GM12878 (cell line): ENCODE measurements at regions not wholly inside any gene's neighbourhood (a gene's known extent, or its start where the extent isn't known, plus 50 kb on each side); places are given as distances from the start of the nearest gene placed in this dataset.

Experiments used
- ATAC-seq: fragments of 200-7000 bp; cut with Tn5 transposase; 3 replicates; pipeline ENCODE4 v1.9.1; 2020; ENCODE audit warnings: mild to moderate bottlenecking, moderate library complexity
- BruUV-seq: library from RNA; stranded (reverse); fragments of 400-500 nt; replicated peaks from 2 replicates; lab custom pipeline; 2021; lab: Mats Ljungman, UMichigan
- CTCF ChIA-PET: fragments of 300-600 bp; sonication (Branson Sonifier 250); formaldehyde crosslinking; extraction: SDS; loops from one replicate; lab custom pipeline; 2021; ENCODE audit warnings: inconsistent platforms; lab: Yijun Ruan, JAX
- POLR2A ChIA-PET: fragments of 350-600 bp; formaldehyde crosslinking; extraction: SDS; loops from one replicate; lab custom pipeline; 2021; ENCODE audit warnings: inconsistent platforms; lab: Charles Lee
- RAD21 ChIA-PET: fragments of 300-600 bp; sonication (Branson Sonifier 250); formaldehyde crosslinking; loops from one replicate; lab custom pipeline; 2023; ENCODE audit warnings: antibody characterized with exemption; ENCODE audit not compliant: unreplicated experiment; lab: Charles Lee
- SMC1A ChIA-PET: fragments of 300-600 bp; sonication (Branson Sonifier 250); formaldehyde crosslinking; loops from one replicate; lab custom pipeline; 2023; ENCODE audit not compliant: unreplicated experiment, uncharacterized antibody; lab: Charles Lee
- DNase-seq: peaks from one replicate; pipeline ENCODE4 v3.0.0-alpha.2; 2011; ENCODE audit warnings: low read depth, low spot score
- FAIRE-seq: peaks from 3 replicates; lab custom pipeline; 2011; peaks lifted over from hg19 to GRCh38; lab: Jason Lieb, UNC
- H2AFZ ChIP-seq: 2 replicates; pipeline ENCODE4 v1.6.0; 2011; ENCODE audit warnings: low read depth, low read length, control low read depth; ENCODE audit not compliant: control insufficient read depth
- H3K27ac ChIP-seq: 2 replicates; pipeline ENCODE4 v1.5.1; 2011; ENCODE audit warnings: control low read depth; ENCODE audit not compliant: control insufficient read depth, insufficient read depth
- H3K27me3 ChIP-seq, 2 experiments: replicated peaks in 1 of 2; 2 replicates each; pipeline versions ENCODE4 v1.6.0 to v1.6.1; 2011; ENCODE audit warnings: low read length in 1 of 2; ENCODE audit not compliant: control insufficient read depth in 2 of 2, insufficient read depth in 2 of 2
- H3K36me3 ChIP-seq, 2 experiments: 2 replicates each; pipeline ENCODE4 v1.5.1; 2011; ENCODE audit warnings: low read length in 1 of 2; ENCODE audit not compliant: control insufficient read depth in 2 of 2, insufficient read depth in 2 of 2
- H3K4me1 ChIP-seq: 2 replicates; pipeline ENCODE4 v1.6.1; 2011; ENCODE audit warnings: mild to moderate bottlenecking, low read length, moderate library complexity, mixed read lengths; ENCODE audit not compliant: control insufficient read depth, insufficient read depth
- H3K4me2 ChIP-seq: 2 replicates; pipeline ENCODE4 v1.6.0; 2011; ENCODE audit warnings: control low read depth; ENCODE audit not compliant: control insufficient read depth, insufficient read depth
- H3K4me3 ChIP-seq: fragments of 200-600 bp; sonication (generic); 2 replicates; pipeline ENCODE4 v1.5.1; 2016
- H3K79me2 ChIP-seq: 2 replicates; pipeline ENCODE4 v1.6.0; 2011; ENCODE audit warnings: low read length; ENCODE audit not compliant: control insufficient read depth, insufficient read depth
- H3K9ac ChIP-seq: 2 replicates; pipeline ENCODE4 v1.8.0; 2011; ENCODE audit warnings: low read length, control low read depth, mixed read lengths; ENCODE audit not compliant: control insufficient read depth, insufficient read depth
- H3K9me3 ChIP-seq: replicated peaks from 3 replicates; pipeline ENCODE4 v1.5.1; 2011; ENCODE audit warnings: mild to moderate bottlenecking, low read length; ENCODE audit not compliant: control insufficient read depth, insufficient read depth
- H4K20me1 ChIP-seq: 2 replicates; pipeline ENCODE4 v1.6.0; 2011; ENCODE audit not compliant: control insufficient read depth, insufficient read depth
- BHLHE40 ChIP-seq, 2 experiments: fragments of 450-650 bp in 1 of 2; IDR thresholded peaks; 2 replicates each; pipeline ENCODE4 v1.6.1; 2011 to 2017; ENCODE audit warnings: low read depth in 2 of 2, borderline replicate concordance in 1 of 2, improper control_type of control experiment in 1 of 2, low read length in 1 of 2, mild to moderate bottlenecking in 1 of 2
- DPF2 ChIP-seq: fragments of 450-650 bp; IDR thresholded peaks from 2 replicates; pipeline ENCODE4 v1.6.1; 2017; ENCODE audit warnings: mild to moderate bottlenecking
- MXI1 ChIP-seq: fragments of 150-350 bp; IDR thresholded peaks from 2 replicates; pipeline ENCODE4 v1.6.1; 2011; ENCODE audit warnings: low read depth, mild to moderate bottlenecking, inconsistent platforms, low read length, improper control_type of control experiment
- SP1 ChIP-seq: IDR thresholded peaks from one replicate; pipeline ENCODE4 v1.6.1; 2011; ENCODE audit warnings: low read depth, low read length
- ZNF217 ChIP-seq: fragments of 450-650 bp; IDR thresholded peaks from 2 replicates; pipeline ENCODE4 v1.6.1; 2017; ENCODE audit warnings: antibody characterized with exemption, mild to moderate bottlenecking
- in situ Hi-C: fragments of 300-500 bp; cut with MboI; formaldehyde crosslinking; loops from 9 replicates; pipeline ENCODE4 v1.14.3; 2018; ENCODE audit warnings: mixed read lengths
- intact Hi-C: fragments of 100-400 bp; cut with micrococcal nuclease; formaldehyde crosslinking; loops from one replicate; pipeline ENCODE4 v1.14.2; 2022; ENCODE audit not compliant: unreplicated experiment
- TF ChIP-seq, protein P1 (sequence below): fragments of 450-650 bp; formaldehyde crosslinking; IDR thresholded peaks from 2 replicates; pipeline ENCODE4 v1.4.0; 2020; ENCODE audit warnings: mild to moderate bottlenecking, moderate library complexity

DNA sequence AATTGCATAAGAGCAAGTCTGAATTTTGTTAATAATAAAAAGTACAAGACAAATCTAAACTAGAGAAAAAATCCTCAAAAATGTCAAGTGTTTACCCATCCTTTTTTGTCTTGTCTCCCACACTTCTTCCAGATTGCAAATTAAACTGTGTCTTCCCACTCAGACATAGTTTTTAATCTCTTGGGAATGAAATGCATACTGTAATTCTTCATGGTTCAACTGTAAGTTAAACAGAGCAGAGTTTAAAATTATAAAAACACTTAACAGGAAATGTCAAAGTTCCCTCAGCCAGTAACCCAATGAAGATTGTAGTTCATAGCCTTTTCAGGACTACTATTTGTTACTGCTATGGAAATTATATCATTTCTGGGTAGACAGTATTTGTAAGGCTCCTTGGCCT is 171.8 kb downstream of the UBE2E3 start:
- no peaks in the 10 kb centered on the region for H3K27me3 ChIP-seq
- in situ Hi-C loops (no loop called here), intact Hi-C loops (no loop called here)
- BruUV-seq, result no TSS peak
- no peak for ATAC-seq
- ChIA-PET RAD21 (interaction anchor here (1.1 to 1.6 kb wide), 3 partner anchors 24 to 46 kb away, joined by 3 to 4 read pairs (median 3); no protein-coding TSS in a partner anchor), SMC1A (interaction anchor here (0.9 to 1.7 kb wide), 4 partner anchors 8 to 314 kb away, joined by 3 to 6 read pairs (median 4); no protein-coding TSS in a partner anchor), CTCF (interaction anchor here (1.0 to 1.9 kb wide), 5 partner anchors 8 to 306 kb away, joined by 3 to 11 read pairs (median 5); partner anchors contain the start of gene ITGA4), POLR2A (interaction anchor here (1.8 kb wide), 1 partner anchor 17 kb away, joined by 4 read pairs; no protein-coding TSS in a partner anchor)
- H3K4me1 ChIP-seq, result no peaks in the 10 kb centered on the region
- H3K4me3 ChIP-seq, result no peak overlapping the region
- peaks cover 5% of the 10 kb centered on the region for H3K9me3 ChIP-seq
- no peak for DNase-seq
- no peak overlapping the region for H3K27ac ChIP-seq
- H3K79me2 ChIP-seq, result no peaks in the 10 kb centered on the region
- TF ChIP-seq DPF2 (no peak), SP1 (no peak), ZNF217 (no peak), MXI1 (no peak), BHLHE40 (IDR thresholded peaks at IDR 0.05; ENCODE audit: borderline replicate concordance in 1 of 2, low read depth in 2 of 2, low read length in 1 of 2) (no peak)
- TF ChIP-seq, protein P1, sequence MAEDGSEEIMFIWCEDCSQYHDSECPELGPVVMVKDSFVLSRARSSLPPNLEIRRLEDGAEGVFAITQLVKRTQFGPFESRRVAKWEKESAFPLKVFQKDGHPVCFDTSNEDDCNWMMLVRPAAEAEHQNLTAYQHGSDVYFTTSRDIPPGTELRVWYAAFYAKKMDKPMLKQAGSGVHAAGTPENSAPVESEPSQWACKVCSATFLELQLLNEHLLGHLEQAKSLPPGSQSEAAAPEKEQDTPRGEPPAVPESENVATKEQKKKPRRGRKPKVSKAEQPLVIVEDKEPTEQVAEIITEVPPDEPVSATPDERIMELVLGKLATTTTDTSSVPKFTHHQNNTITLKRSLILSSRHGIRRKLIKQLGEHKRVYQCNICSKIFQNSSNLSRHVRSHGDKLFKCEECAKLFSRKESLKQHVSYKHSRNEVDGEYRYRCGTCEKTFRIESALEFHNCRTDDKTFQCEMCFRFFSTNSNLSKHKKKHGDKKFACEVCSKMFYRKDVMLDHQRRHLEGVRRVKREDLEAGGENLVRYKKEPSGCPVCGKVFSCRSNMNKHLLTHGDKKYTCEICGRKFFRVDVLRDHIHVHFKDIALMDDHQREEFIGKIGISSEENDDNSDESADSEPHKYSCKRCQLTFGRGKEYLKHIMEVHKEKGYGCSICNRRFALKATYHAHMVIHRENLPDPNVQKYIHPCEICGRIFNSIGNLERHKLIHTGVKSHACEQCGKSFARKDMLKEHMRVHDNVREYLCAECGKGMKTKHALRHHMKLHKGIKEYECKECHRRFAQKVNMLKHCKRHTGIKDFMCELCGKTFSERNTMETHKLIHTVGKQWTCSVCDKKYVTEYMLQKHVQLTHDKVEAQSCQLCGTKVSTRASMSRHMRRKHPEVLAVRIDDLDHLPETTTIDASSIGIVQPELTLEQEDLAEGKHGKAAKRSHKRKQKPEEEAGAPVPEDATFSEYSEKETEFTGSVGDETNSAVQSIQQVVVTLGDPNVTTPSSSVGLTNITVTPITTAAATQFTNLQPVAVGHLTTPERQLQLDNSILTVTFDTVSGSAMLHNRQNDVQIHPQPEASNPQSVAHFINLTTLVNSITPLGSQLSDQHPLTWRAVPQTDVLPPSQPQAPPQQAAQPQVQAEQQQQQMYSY (CRISPR knock-in tag), result no peak
- H3K9ac ChIP-seq, result no peak overlapping the region
- H2AFZ ChIP-seq, result no peak overlapping the region
- no peaks in the 10 kb centered on the region for H3K36me3 ChIP-seq
- FAIRE-seq, result no peak
- H3K4me2 ChIP-seq, result no peak overlapping the region
- no peaks in the 10 kb centered on the region for H4K20me1 ChIP-seq
